Stomach (tissue), 4 donors: ENCODE measurements at regions not wholly inside any gene's neighbourhood (a gene's known extent, or its start where the extent isn't known, plus 50 kb on each side); places are given as distances from the start of the nearest gene placed in this dataset.

Experiments
- EP300 ChIP-seq: sonication (generic); formaldehyde crosslinking; IDR thresholded peaks from one replicate; pipeline ENCODE4 v1.6.1; 2017; ENCODE audit warnings: antibody characterized with exemption
- POLR2A ChIP-seq, 4 donors: fragments of 450-650 bp; IDR thresholded peaks; one replicate each; pipeline ENCODE4 v1.6.1; 2016; ENCODE audit warnings: antibody characterized with exemption in 4 of 4, control low read depth in 2 of 4, mild to moderate bottlenecking in 1 of 4, moderate library complexity in 1 of 4
- POLR2AphosphoS5 ChIP-seq, 3 donors: sonication (generic); formaldehyde crosslinking; IDR thresholded peaks; one replicate each; pipeline ENCODE4 v1.6.1; 2016; ENCODE audit warnings: antibody characterized with exemption in 3 of 3
- TF ChIP-seq, protein P1 (sequence below), 7 experiments: fragments of 450-650 bp in 4 of 7; fragments of 200-600 bp in 3 of 7; sonication (generic) in 3 of 7; IDR thresholded peaks; one replicate each; pipeline ENCODE4 v1.5.1; 2016 to 2019; ENCODE audit warnings: antibody characterized with exemption in 7 of 7, control low read depth in 2 of 7, mild to moderate bottlenecking in 1 of 7

DNA sequence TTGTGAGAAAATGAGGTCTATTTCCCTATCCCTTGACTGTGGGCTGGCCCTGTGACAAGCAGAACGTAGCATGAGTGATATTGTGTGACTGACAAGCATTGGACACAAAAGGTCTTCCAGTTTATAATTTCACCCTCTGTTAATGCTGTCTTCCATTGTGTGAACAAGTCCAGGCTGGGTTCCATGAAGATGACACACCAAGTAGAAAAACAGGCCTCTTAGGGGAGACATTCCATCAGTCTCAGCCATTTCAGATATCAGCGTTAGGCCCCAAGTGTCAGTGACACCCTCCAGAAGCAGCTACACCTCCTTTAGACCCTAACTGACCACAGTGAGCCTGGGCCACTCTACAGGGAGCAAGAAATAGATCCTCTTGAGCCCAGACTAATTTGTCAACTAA lies 511.3 kb downstream of the FBXO15 start:
- TF ChIP-seq, protein P1, sequence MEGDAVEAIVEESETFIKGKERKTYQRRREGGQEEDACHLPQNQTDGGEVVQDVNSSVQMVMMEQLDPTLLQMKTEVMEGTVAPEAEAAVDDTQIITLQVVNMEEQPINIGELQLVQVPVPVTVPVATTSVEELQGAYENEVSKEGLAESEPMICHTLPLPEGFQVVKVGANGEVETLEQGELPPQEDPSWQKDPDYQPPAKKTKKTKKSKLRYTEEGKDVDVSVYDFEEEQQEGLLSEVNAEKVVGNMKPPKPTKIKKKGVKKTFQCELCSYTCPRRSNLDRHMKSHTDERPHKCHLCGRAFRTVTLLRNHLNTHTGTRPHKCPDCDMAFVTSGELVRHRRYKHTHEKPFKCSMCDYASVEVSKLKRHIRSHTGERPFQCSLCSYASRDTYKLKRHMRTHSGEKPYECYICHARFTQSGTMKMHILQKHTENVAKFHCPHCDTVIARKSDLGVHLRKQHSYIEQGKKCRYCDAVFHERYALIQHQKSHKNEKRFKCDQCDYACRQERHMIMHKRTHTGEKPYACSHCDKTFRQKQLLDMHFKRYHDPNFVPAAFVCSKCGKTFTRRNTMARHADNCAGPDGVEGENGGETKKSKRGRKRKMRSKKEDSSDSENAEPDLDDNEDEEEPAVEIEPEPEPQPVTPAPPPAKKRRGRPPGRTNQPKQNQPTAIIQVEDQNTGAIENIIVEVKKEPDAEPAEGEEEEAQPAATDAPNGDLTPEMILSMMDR (IDR thresholded peaks at IDR 0.05), result no peak
- TF ChIP-seq EP300, result no peak
- TF ChIP-seq POLR2A (IDR thresholded peaks at IDR 0.05), result no peak
- no peak for TF ChIP-seq POLR2AphosphoS5 (IDR thresholded peaks at IDR 0.05)
